ENCODE measurements at regions not wholly inside any gene's neighbourhood (a gene's known extent, or its start where the extent isn't known, plus 50 kb on each side); places are given as distances from the start of the nearest gene placed in this dataset.

DNA sequence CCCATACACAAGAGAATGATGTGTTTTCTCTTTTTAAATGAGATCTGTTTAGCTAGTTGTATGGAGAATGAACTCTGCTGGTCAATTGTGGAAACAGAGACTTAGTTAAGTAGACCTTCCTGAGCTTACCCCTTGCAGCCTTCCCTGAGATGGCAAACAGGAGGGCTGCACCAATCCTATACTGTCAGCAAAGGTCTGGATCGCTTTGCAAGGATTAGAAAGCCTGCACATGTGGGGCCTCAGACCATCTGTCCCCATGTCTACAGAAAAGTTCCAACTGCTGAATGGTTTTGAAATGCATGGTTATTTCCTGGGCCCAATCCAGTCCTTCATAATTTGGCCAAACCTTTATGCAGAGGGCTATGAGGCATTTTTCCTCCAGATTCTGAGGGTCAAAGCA is 183.9 kb upstream of the SLC10A2 start:
- no peak for DNase-seq (ENCODE audit: low read depth)
- no peak overlapping the region for H3K4me3 ChIP-seq (ENCODE audit: control insufficient read depth, low read depth, low read length)
- TF ChIP-seq, protein P1, sequence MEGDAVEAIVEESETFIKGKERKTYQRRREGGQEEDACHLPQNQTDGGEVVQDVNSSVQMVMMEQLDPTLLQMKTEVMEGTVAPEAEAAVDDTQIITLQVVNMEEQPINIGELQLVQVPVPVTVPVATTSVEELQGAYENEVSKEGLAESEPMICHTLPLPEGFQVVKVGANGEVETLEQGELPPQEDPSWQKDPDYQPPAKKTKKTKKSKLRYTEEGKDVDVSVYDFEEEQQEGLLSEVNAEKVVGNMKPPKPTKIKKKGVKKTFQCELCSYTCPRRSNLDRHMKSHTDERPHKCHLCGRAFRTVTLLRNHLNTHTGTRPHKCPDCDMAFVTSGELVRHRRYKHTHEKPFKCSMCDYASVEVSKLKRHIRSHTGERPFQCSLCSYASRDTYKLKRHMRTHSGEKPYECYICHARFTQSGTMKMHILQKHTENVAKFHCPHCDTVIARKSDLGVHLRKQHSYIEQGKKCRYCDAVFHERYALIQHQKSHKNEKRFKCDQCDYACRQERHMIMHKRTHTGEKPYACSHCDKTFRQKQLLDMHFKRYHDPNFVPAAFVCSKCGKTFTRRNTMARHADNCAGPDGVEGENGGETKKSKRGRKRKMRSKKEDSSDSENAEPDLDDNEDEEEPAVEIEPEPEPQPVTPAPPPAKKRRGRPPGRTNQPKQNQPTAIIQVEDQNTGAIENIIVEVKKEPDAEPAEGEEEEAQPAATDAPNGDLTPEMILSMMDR (conservative IDR thresholded peaks at IDR 0.05; ENCODE audit: control insufficient read depth, insufficient read depth, low read depth, low read length): no peak

DNA sequence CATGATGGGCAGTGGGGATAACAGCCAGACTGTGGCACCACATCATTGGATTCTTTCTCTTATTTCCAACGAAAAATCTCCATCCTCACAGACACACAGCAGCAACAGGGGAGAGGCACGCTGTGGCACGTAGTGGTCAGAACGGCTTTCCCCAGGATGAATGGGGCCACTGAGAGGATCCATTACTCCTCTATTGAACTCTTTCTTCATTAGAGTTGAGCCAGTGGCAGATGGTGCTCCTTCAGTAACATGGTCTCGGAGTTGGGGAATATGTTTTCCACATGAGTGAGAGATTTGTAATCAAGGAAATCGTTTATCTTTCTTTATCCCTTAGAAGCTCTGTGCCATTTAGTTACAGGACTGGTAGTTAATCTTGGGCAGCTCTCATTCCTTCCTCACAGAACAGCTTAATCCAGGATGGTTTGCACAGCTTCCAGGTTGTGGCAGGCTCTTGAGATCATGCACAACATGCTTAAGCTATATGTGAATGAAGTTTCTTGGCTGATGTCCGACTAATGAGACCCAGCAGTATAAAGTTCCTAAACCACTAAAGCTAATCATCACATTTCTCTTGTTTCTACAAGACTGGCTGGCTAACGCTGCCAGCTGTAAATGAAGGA is 180.5 kb upstream of the SLC10A2 start:
- no peak overlapping the region for H3K4me3 ChIP-seq (ENCODE audit: control insufficient read depth, low read depth, low read length)
- TF ChIP-seq, protein P1 (conservative IDR thresholded peaks at IDR 0.05; ENCODE audit: control insufficient read depth, insufficient read depth, low read depth, low read length): no peak
- DNase-seq (ENCODE audit: low read depth): no peak

GRCh38 chr13:103243495-103243894 is 177.3 kb upstream of the SLC10A2 start:
- H3K4me3 ChIP-seq (ENCODE audit: control insufficient read depth, low read depth, low read length): no peak overlapping the region
- no peak for DNase-seq (ENCODE audit: low read depth)
- TF ChIP-seq, protein P1 (conservative IDR thresholded peaks at IDR 0.05; ENCODE audit: control insufficient read depth, insufficient read depth, low read depth, low read length): no peak

DNA sequence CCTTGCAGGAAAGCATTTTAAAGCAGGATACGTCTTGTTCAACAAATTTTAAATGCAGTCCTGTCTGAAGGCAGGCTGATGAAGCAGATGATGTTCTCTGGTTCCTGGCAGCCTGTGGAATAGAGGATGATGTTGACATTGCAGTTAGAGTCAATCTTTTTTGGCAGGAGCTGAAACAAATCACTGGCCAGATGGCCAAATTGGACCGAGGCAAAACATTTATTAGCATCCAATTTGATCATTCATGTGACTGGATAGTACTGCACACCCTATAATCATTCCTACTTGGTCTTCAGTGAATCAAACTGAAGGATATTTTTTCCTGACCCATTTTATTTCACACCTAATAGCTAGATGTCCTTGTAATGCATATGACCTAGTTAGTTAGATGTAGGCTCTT is 172.2 kb upstream of the SLC10A2 start:
- no peak overlapping the region for H3K4me3 ChIP-seq (ENCODE audit: control insufficient read depth, low read depth, low read length)
- TF ChIP-seq, protein P1 (conservative IDR thresholded peaks at IDR 0.05; ENCODE audit: control insufficient read depth, insufficient read depth, low read depth, low read length): no peak
- no peak for DNase-seq (ENCODE audit: low read depth)

- TF ChIP-seq, protein P1 (conservative IDR thresholded peaks at IDR 0.05; ENCODE audit: control insufficient read depth, insufficient read depth, low read depth, low read length): peak; percentile 2
Measured at GRCh38 chr13:103236213-103236612, 170.0 kb upstream of the SLC10A2 start.

DNA sequence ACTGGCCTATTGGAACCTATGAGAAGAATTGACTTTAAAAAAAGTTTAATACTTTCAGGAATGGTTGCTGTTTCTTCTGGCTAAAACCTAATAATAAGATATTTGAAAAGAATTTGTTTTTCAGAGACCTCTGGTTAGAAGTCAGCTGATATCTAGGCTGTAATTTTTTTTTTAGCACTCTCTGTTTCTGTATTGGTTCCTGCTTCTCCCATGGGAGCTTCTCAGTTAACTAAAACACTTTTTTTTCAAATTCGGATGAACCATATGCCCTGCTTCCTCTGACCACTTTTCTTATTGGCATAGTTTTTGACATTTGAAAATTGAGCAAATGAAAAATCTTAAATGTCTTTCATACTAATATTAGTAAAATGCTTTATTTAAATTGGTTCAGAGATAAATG is 163.5 kb upstream of the SLC10A2 start:
- no peak for DNase-seq (ENCODE audit: low read depth)
- TF ChIP-seq, protein P1 (conservative IDR thresholded peaks at IDR 0.05; ENCODE audit: control insufficient read depth, insufficient read depth, low read depth, low read length): no peak
- no peak overlapping the region for H3K4me3 ChIP-seq (ENCODE audit: control insufficient read depth, low read depth, low read length)

More at GRCh38 chr13:103236213-103236612, 170.0 kb upstream of the SLC10A2 start:
- no peak overlapping the region for H3K4me3 ChIP-seq (ENCODE audit: control insufficient read depth, low read depth, low read length)
- peak; percentile 45 for DNase-seq (ENCODE audit: low read depth)

GRCh38 chr13:103224804-103225203 is 158.6 kb upstream of the SLC10A2 start:
- no peak for DNase-seq (ENCODE audit: low read depth)
- TF ChIP-seq, protein P1 (conservative IDR thresholded peaks at IDR 0.05; ENCODE audit: control insufficient read depth, insufficient read depth, low read depth, low read length): no peak
- no peak overlapping the region for H3K4me3 ChIP-seq (ENCODE audit: control insufficient read depth, low read depth, low read length)
